ENCODE measurements at regions not wholly inside any gene's neighbourhood (a gene's known extent, or its start where the extent isn't known, plus 50 kb on each side); places are given as distances from the start of the nearest gene placed in this dataset.
A peak's percentile ranks its signal among the peaks of the same experiment; 100 is the strongest.
"Not testable (repeated sequence)": the region's sequence is repeated elsewhere in the genome, so short reads cannot be mapped to it uniquely, and the experiment has no call there.

DNA sequence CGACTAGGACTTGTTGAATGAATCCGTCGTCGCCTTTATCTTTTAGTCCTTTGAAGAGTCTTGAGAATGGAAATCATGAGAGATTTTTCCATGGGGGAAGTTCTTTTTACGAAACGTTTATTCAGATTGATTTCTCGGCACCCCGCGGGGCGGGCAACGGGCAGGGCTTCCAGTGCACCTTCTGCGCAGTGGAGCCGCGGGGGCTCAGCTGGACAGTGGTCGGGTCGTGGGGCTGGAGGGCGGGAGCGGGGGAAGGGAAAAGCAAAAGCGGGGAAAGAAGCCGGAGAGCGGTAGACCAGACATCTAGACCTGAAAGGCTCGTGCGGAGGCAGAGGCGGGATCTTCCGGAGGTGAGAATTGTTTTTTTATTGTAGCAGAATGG is 103.0 kb downstream of the NBPF11 start:
- not testable (repeated sequence) for DNase-seq

- peak; percentile 29 to 37 for DNase-seq
Observed at GRCh38 chr1:148048423-148049114, 103.5 kb downstream of the NBPF11 start.

GRCh38 chr1:148045872-148046271 is 106.2 kb downstream of the NBPF11 start:
- DNase-seq: peak; percentile 69 to 86

- not testable (repeated sequence) for DNase-seq
Observed at GRCh38 chr1:148044495-148044894, 107.6 kb downstream of the NBPF11 start.
